ENCODE measurements at regions not wholly inside any gene's neighbourhood (a gene's known extent, or its start where the extent isn't known, plus 50 kb on each side); places are given as distances from the start of the nearest gene placed in this dataset.

DNA sequence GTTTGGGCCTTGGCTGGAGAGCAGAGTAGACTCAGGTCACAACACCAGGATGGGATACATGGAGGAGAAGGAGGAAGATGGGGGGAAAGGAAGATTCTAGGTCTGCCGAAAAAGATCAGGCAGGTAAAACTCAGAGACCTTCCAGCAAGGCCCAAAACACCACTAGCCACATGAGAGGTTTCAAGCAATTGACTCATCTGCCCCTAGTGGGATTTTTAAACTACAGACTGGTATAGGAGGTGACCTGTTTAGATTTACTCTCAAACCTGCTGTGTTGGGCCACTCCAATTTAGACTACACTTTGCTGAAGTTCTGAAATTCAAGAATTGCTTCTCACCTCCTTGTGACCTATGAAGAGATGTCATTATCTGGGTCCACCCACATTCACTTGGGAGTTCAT lies 236.9 kb upstream of the SASH1 start:
- TF ChIP-seq CTCF (IDR thresholded peaks at IDR 0.05; ENCODE audit: low read length) (no peak), EZH2 (IDR thresholded peaks at IDR 0.05; ENCODE audit: borderline replicate concordance, low read length) (no peak)

Measured in OCI-LY1 (cell line).